GM18870 (cell line): ENCODE measurements at regions not wholly inside any gene's neighbourhood (a gene's known extent, or its start where the extent isn't known, plus 50 kb on each side); places are given as distances from the start of the nearest gene placed in this dataset.

Experiments
- ATAC-seq: cut with Tn5 transposase; IDR thresholded peaks from one replicate; pipeline ENCODE4 v1.9.1; 2021; ENCODE audit warnings: moderate library complexity; ENCODE audit not compliant: unreplicated experiment

GRCh38 chr2:72004976-72005375 is 142.7 kb downstream of the CYP26B1 start:
- no peak for ATAC-seq

GRCh38 chr2:72004201-72004915 is 143.3 kb downstream of the CYP26B1 start:
- ATAC-seq, result no peak

GRCh38 chr2:72003796-72004195 is 143.9 kb downstream of the CYP26B1 start:
- ATAC-seq, result no peak

GRCh38 chr2:72003124-72003523 is 144.5 kb downstream of the CYP26B1 start:
- ATAC-seq, result no peak

DNA sequence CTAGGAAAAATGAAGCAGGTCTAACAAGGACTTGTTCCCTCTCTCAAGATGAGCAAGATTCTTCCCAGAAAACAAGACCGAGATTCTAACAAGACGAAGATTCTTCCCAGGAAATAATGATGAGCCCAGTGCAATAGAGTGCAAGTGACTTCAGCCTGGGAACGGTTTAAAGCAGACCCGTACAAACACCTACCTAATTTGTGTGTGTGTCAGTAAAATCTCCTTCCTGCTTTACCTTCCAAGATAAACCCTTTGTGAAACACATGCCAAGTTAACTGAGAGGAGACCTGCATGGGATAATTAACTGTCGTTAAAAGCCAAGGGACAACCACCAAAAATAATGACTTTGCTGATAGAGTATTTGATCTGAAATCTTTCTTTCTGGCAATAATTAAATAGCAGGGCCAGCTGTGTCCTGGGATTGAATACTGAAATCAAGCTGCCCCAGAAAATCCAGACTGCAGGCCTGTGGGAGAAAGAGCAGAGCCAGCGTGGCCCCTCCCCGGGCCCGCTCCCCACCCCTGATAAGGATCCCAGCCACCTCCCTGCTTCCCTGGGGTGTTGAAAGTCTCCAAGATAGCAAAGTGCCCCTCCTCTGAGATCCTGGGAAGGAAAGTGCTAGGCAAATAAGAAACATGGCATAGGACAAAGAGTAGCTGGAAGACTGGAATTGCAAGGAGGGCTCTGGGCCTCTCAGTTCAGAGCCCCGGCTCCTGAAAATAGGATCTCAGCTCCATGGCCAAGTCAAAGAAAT is 145.5 kb downstream of the CYP26B1 start:
- ATAC-seq, result no peak

DNA sequence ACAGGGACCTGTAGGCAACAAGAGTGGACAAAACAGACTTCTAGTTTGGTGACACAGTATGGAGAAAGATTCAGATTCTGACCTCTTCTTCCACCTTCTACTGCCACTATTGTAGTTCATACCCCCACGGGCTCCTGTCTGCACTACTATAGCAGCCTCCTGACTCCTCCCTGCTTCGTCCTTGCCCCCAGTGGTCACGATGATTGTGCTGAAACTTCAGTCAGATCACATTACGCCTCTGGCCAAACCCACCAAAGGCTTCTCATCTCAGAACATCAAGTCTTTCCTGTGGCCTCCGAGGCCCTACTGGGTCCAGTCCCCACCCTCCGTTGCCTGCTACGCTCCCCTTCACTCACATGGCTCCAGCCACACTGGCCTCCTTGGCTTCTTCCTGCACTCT is 147.6 kb downstream of the CYP26B1 start:
- ATAC-seq, result no peak

DNA sequence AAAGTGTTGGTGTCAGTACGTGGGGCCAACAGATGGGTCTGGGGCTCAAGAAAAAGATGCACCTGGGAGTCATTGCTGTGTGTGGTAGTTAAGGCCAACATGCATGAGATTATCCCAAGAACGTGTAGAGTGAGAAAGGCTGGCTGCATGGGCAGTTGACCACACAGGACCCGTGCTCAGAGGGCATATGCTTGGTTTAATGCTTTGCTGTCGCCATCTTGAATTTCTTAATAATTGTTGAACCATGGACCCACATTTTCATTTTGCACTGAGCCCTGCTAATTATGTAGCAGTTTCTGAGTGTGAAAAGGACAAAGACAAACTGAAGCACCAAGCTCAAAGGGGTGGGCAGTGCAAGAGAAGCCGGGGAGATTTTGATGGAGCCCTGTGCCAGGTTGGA is 148.1 kb downstream of the CYP26B1 start:
- ATAC-seq, result no peak

DNA sequence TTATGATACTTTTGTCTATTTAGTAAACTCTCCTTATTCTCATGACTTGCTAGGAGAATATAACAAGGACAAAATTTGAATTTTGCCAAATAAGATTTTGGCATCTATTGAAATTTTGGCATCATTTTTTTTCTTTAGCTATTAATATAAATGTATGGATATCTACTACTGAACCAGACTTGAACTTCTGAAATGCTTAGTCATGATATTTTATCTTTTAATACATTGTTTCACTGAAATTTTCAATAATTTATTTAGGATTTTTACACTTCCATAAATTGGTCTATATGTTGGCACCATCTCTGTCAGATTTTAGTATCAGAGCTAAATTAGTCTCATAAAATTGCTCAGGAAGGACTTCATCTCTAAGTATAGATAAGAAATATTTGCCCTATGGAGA is 149.8 kb downstream of the CYP26B1 start:
- ATAC-seq, result no peak

DNA sequence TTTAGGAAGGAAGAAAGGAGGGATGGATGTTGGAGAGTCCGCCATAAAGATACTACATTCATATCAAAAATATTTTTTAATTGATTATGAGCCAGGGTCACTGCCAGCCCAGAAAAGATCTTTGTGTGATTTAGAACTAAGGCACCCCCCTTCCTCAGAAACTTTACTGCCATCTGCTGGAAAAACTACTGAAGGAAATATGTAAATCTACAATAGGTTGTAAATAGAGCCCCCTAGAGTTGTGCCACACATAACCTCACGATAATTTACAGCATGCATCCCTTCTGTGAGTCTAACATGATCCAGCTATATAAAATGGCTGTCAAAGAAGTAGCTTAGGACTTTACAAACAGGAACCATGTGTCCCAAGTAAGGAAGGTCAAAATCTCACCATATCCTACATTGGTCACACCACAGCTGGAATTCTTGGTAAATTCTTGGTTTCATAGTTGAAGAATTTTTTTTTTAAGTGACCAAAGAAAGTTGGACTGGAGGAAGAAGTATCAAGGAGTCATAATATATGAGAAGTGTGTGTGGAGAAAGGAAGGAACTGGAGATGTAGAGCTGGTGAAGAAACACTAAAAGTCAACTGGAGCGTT is 152.5 kb downstream of the CYP26B1 start:
- ATAC-seq, result no peak

GRCh38 chr2:71992036-71992435 is 155.6 kb downstream of the CYP26B1 start:
- no peak for ATAC-seq

GRCh38 chr2:71991397-71991796 is 156.3 kb downstream of the CYP26B1 start:
- ATAC-seq, result no peak

DNA sequence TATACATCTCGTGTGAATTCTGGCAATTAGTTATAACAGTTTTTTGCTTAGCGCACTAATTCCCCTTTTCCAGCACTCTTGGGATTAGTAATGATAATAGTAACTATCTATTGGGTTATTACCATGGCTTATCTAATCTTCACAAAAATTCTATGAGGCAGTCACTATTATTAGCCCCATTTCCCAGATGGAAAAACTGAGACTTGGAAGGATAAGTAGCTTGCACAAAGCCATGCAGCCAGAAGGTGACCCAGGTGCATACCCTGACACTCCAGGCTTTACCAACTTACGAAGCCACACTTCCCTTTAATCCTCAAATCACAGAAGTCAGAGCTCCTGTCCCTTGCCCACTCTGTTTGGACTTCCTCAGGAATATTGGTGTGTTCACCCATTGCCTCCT is 156.8 kb downstream of the CYP26B1 start:
- ATAC-seq, result no peak

- ATAC-seq, result no peak
These were observed 157.5 kb downstream of the CYP26B1 start for GRCh38 chr2:71990122-71990521.

DNA sequence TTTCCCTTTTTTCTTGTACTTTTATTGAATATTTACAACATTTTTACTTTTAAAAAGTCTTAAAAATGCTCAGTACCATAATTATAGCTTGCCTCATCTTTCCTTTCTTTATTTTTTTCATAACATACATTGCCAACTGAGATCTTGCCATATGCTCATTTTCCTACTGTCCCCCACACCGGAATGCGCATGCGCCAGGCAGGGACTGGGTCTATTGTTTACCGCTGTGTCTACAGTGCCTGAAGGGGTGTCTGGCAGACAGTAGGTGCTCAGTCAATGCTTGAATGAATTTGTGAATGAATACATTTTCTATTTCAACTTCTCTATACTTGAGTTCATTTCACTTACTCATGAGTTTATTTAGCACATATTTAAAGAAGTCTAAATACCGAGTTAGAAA is 158.0 kb downstream of the CYP26B1 start:
- no peak for ATAC-seq

DNA sequence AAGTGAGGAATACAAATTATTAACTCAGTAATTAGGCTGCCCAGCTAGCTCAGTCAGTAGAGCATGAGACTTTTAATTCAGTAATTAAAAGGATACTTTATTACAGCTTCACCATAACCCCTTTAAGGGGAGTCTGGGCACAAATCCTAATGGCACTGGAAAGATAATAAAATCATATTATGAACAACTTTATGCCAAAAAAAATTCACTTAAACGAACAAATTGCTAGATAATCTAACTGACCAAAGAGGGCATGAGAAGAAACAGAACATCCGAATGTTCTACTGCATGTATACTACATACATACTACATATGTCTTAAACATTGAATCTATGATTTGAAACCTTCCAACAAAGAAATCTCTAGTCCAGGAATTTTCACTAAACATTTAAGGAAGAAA is 159.5 kb downstream of the CYP26B1 start:
- no peak for ATAC-seq

GRCh38 chr2:71976685-71977084 is 171.0 kb downstream of the CYP26B1 start:
- ATAC-seq, result no peak

GRCh38 chr2:71974846-71975245 is 172.8 kb downstream of the CYP26B1 start:
- ATAC-seq, result no peak

DNA sequence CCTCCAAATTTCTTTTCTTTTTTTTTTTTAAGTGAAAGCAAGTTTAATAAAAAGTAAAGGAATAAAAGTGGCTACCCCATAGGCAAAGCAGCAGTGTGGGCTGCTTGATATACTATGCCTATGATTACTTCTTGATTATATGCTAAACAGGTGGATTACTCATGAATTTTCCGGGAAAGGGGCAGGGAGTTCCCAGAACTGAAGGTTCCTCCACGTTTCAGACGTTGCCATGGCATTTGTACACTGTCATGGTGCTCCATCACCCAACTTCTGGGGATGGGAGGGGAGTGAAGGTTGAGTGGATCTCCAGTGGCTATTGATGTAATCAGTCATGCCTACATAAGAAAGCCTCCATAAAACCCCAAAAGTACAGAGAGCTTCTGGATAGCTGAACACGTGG is 176.2 kb downstream of the CYP26B1 start:
- no peak for ATAC-seq

DNA sequence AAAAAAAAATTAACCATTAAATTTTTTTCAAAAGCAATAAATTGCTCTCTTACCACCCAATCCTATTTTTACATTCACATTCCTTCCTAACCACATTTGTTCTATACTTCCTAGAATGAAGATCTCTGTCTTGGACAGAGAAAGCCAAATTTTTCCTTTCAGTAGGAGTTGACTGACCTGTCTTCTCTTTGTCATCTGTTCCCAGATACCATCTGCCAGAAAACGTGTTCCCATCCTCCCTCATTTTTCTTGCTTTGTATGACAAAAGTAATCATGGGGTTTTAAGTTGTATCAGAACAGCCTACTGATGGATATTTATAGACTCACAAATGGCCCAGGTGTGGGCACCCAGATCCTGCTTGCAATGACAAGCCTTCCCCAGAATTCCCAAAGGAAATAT is 182.1 kb downstream of the CYP26B1 start:
- ATAC-seq, result no peak

GRCh38 chr2:71962911-71963694 is 184.6 kb downstream of the CYP26B1 start:
- no peak for ATAC-seq

DNA sequence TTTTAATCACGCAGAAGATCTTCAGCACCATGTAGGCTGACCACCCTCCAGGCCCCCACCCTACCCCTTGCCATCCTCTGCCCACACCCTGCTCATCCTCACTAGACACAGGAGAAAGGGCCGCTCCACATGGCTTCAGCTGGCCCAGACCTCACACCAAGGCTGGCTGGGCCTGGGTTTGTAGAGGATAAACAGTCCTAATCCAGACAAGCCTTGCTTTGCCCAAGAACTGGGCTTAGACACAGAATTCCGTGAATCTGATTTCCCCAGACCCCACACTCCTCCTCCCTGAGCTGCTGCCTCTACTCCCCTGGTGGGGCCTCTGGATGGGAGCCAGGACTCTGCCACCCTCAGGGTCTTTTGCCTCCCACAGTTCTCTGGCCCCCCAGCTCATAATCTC is 185.3 kb downstream of the CYP26B1 start:
- ATAC-seq, result no peak
